NCI-H1105 (cell line): ENCODE measurements at regions not wholly inside any gene's neighbourhood (a gene's known extent, or its start where the extent isn't known, plus 50 kb on each side); places are given as distances from the start of the nearest gene placed in this dataset.

Experiments used
- DNase-seq: peaks from one replicate; lab custom pipeline; 2025; lab: John Stamatoyannopoulos, UW

- no peak for DNase-seq
Observed at GRCh38 chr2:118665784-118666529, 181.5 kb downstream of the EN1 start.

DNA sequence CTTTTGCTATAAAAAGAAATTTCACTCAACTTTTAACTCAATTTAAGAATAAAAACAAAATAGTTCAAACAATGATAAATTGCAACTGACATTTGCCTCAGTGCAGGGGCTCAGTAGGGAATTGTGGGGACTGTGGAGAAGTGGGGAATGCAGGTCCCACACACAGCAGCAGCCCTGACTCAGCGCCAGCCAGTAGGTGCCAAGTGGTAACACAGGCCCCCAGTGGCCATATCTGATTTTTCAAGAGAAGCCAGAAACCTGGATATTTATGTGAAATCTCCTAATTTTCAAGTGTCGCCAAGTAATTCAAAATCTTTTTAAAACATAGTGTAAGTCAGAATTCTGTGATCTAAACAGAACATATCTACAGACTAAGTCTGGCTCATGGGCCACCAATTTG lies 186.3 kb downstream of the EN1 start:
- DNase-seq: no peak

DNA sequence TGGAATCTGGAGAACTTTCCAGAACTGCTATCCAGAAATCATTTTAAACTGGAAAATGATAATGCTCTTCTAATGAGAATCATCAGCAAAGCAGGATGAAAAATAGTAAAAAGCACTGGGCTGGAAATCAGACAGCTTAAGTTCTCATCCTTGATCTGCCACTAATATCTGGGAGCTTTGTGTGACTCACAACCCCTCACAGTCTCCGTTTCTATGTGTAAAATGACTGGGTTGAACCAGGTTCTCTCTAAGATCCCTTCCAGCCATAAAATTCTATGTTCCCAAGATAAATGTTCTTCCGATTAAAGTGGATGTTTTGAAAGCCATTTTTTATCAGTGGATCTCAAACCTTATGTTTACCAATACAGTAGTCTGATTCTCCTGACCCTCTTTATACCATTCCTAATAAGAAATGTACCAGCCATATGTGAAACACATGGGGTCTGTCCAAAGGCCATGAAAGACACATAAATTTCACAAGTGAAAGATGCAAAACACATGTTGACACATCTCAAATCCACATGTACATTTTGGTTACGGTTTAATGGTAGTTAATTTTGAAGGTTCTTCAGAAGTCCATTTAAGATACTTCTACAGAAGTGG lies 188.8 kb downstream of the EN1 start:
- DNase-seq: no peak

DNA sequence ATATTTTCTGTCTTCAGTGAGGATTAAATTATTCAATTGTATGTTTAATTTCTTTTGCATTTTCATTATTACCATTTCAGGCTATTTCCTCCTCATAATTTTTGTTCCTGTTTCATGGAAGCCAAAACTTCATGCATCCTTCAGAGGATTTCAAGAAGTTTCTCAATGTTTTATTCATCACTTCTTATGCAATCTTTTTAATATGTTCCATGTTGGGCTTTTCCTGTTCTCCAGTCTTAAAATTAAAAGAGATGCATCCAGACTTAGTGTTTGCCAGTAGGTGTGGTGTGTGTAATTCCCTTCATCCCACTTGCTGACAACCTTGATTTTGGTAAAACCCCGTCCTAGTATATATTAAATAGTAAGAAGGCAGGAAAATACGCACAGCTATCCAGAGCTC lies 190.0 kb downstream of the EN1 start:
- no peak for DNase-seq

DNA sequence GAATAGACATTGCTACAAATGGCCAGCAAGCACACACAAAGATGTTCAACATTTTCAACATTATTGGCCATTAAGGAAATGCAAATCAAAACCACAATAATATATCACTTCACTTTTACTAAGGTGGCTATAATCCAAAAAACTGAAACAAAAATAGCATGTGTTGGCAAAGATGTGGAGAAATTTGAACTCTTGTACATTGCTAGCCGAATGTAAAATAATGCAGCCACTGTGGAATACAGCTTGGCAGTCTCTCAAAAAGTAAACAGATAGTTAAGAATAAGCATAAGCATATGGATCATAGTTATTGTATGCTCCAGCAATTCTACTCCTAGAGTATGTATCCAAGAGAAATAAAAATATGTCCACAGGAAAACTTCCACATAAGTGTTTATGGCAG lies 192.5 kb downstream of the EN1 start:
- no peak for DNase-seq

DNA sequence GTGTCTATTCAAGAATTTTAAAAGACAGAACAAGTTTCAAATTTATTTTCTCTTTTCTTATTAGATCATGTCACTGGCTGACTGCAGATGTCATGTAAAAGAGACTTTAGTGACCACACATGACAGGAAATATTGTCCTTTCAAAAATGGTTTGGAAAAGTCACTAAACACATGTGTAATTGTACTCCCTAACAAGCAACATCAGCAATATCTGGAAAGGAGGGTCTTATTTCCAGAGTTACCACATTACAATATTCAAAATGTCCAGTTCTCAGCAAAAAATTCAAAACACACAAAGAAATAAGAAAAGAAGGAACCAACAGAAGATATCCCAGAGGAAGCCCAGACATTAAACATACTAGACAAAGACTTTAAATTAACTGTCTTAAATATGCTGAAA lies 197.1 kb downstream of the EN1 start:
- no peak for DNase-seq

DNA sequence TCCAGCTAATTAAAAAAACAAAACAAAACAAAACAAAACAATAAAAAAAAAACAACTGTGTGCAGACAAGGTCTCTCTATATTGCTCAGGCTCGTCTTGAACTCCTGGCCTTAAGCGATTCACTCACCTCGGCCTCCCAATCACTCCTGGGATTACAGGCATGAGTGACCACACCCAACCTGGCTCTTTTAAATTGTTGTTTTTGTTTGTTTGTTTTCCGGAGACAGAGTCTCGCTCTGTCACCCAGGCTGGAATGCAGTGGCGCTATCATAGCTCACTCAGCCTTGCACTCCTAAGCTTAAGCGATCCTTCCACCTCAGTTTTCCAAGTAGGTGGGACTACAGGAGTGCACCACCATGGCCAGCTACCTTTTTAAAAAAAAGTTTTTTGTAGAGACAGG lies 201.6 kb downstream of the EN1 start:
- DNase-seq: no peak

DNA sequence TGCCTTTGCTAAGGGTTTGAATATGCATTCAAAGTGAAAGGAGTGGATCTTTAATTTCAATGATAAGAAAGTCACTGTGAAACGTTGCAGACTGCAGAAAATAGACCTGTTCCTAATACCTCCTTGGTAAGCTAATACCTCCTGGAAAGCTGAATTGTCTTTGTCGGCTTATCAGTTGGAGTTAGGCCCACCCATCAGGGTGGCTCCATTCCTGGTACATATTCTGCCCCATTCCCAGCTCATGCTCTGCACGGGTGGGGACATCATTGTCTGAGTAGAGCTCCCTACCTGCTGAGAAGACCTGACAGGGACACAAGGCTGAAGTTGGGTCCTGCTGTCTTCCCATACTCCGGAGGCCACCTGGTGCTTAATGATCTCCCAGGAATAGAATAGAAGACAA lies 203.3 kb downstream of the EN1 start:
- DNase-seq: no peak

DNA sequence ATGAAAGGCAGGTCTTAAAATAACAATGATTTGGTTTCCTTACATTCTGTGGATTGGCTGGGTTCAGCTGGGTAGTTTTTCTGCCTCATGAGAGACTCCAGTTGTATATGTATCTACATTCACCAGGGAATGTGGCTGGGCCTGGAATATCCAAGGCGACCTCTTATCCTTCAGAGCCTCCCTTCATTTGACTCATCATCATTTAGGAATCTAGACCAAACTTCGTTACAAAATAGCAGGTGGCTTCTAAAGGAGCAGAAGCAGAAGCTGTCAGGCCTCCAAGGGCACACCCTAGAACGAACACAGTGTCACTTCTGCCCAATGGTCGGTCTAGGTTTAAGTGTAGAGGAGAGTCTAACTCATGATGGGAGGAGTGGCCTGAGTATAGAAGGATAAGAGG lies 204.2 kb downstream of the EN1 start:
- no peak for DNase-seq

GRCh38 chr2:118642501-118642900 lies 204.9 kb downstream of the EN1 start:
- no peak for DNase-seq

DNA sequence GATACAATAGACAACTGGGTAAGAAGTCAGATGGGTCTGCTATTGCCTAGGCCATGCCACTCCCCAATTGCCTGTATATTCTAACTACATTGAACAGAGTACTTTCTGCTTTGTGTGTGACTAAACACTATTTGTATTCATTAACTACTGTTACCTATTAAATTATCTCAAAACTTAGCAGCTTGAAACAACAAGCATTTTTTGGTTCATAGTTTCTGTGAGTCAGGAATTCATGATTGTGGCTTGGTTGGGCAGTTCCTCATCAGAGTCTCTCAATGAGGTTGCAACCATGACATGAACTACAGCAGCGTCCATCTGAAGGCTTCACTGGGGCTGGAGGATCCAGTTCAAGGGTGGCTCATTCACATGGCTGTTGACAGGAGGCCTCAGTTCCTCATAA lies 205.7 kb downstream of the EN1 start:
- no peak for DNase-seq

DNA sequence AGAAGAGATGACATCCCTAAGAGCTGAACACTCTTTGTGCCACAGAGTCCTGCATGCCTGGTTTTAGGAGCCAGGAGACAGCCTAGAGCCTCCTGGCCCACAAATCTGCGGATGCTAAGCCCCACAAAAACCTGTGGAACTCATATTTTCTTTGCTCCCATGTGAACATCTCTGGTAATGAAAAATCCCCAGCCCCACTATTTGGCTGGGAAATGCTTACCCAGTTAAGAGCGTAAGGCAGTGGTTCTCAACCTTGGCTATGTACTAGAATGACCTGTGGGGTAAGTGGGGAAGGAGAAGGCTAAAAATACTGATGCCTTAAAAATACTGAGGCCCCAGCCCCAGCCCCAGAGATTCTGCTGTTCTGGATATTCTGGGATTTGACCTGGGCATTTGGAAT lies 208.1 kb downstream of the EN1 start:
- no peak for DNase-seq

DNA sequence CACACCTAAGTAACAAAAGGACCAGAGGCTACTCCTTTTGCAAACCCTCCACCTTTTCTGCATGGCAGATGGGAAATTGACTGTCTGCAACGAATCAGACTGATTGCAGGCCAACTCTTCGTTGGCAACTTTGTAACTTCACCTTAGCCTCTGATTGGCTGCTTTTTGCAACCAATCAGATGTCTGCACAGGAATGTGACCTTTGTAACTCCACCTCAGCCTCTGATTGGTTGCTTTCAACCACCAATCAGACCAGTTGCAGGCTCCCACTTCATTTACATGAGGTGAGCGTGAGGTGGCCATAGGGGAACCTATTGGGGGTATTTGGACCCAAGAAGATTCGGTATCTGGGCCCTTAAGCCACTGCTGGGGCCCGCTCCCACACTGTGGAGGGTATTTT lies 209.0 kb downstream of the EN1 start:
- no peak for DNase-seq

GRCh38 chr2:118635891-118636290 lies 211.6 kb downstream of the EN1 start:
- DNase-seq: no peak

- no peak for DNase-seq
Observed at GRCh38 chr2:118634876-118635275, 212.6 kb downstream of the EN1 start.

- no peak for DNase-seq
Observed at GRCh38 chr2:118633371-118634018, 214.0 kb downstream of the EN1 start.

GRCh38 chr2:118632921-118633320 lies 214.5 kb downstream of the EN1 start:
- DNase-seq: no peak

DNA sequence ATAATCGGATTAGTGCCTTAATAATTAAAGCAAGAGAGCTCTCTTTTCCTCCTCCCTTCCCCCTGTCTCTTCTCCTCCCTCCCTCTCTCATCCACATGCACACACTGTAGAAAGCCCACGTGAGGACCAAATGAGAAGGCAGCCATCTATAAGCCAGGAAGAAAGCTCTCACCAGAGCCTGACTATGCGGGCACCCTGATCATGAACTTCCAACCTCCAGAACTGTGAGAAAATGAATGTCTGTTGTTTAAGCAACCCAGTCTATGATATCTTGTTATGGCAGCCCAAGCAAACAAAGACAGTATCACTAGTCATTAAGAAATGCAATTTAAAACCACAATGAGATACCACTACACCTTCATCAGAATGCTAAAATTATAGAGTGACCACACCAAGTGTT lies 220.3 kb downstream of the EN1 start:
- no peak for DNase-seq

GRCh38 chr2:118622913-118623312 lies 224.5 kb downstream of the EN1 start:
- no peak for DNase-seq

DNA sequence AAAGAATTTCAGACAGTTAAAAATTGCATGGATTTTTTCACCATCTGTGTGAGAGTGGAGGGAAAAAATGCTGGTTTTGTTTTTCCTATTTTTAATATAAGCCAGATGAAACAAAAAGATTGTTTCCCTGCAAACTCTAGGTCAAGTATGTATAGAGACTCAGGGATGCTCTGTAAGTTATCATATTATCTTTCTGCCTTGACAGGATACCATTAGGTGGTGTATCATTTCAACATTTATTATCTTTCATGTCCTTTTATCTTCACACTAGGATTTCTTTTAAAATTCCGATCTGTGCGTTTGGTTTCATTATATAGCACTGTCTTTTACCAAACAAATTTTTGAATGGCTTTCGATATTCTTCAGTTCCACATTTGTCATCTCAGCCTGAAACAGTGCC lies 225.3 kb downstream of the EN1 start:
- DNase-seq: no peak

GRCh38 chr2:118618279-118618678 lies 229.2 kb downstream of the EN1 start:
- DNase-seq: no peak

DNA sequence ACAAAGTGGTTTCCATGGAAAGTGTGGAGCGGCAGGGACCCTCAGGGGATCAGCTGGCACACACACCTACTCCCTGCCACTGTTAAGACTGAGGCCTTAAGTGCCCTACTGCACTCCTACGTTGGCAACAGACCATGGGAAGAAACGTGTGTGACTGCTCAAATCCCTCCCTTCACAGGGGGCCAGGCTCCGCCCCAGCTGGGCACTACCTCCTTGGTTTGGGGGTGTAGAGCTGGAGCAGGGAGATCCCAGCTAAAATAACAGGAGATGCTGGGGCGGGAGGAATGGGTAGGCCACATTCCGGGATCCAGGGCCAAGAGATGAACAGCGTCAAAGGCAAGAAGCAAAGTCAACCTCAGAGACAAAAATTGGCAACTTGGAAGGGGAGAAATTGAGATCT lies 231.0 kb downstream of the EN1 start:
- DNase-seq: no peak

DNA sequence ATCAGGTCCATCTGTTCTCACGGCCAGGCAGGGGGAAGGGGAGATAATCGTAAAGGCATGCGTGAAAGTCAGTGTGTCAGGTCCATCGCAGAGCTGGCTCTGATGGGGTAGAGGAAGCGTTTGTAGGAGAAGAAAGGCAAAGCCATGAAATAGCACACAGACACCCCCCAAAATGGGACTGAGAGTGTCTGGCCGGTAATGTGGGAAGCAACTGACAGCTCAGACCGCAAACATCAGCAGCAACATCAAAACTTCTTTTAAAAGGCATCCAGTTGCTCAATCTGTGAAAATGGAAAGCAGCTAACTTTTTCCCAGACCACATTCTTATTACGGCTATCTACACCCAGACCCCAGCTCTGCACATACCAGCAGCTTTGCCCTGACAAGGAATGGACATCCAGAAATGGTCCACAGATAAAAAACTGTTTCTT lies 232.6 kb downstream of the EN1 start:
- no peak for DNase-seq

DNA sequence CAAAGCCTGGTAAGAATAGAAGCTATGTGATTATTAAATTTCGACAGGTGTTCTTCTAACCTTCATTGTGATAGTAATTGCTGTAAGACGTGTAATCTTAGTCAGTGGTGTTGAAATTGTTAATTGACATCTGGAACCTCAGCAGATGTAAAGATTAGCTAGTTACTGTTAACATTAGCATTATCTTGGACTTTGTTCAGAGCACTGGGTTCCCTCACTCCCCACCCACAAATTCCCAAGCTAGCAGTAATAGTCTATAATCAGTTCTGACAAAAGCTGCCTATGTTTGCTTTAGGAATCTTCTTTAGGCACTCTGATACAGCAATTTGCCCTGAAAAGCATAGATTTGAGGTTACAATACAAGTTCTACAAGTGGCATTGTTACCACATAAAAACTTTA lies 233.7 kb downstream of the EN1 start:
- no peak for DNase-seq
